HEK293T (cell line): ENCODE measurements at regions not wholly inside any gene's neighbourhood (a gene's known extent, or its start where the extent isn't known, plus 50 kb on each side); places are given as distances from the start of the nearest gene placed in this dataset.

Experiments used
- CTCF ChIA-PET: fragments of 350-600 bp; formaldehyde crosslinking; extraction: SDS; loops from one replicate; lab custom pipeline; 2021; ENCODE audit warnings: antibody characterized with exemption, inconsistent platforms; lab: Yijun Ruan, JAX
- POLR2A ChIA-PET: fragments of 350-600 bp; formaldehyde crosslinking; extraction: SDS; loops from one replicate; lab custom pipeline; 2020; ENCODE audit warnings: antibody characterized with exemption, inconsistent platforms; lab: Yijun Ruan, JAX
- DNase-seq: peaks from one replicate; pipeline ENCODE4 v3.0.0; 2012; ENCODE audit warnings: mixed read lengths; ENCODE audit errors: extremely low spot score
- ARNT ChIP-seq: fragments of 450-650 bp; IDR thresholded peaks from 2 replicates; pipeline ENCODE4 v1.6.1; 2017; ENCODE audit warnings: mild to moderate bottlenecking
- BHLHE40 ChIP-seq: fragments of 450-650 bp; IDR thresholded peaks from 2 replicates; pipeline ENCODE4 v1.6.1; 2016; ENCODE audit warnings: mild to moderate bottlenecking, moderate library complexity, borderline replicate concordance
- CTBP1 ChIP-seq: fragments of 450-650 bp; IDR thresholded peaks from 2 replicates; pipeline ENCODE4 v1.6.1; 2016; ENCODE audit warnings: borderline replicate concordance
- ELF4 ChIP-seq: fragments of 450-650 bp; IDR thresholded peaks from 2 replicates; pipeline ENCODE4 v1.6.1; 2017; ENCODE audit warnings: antibody characterized with exemption
- LEF1 ChIP-seq: fragments of 450-650 bp; IDR thresholded peaks from 2 replicates; pipeline ENCODE4 v1.6.1; 2017; ENCODE audit warnings: mild to moderate bottlenecking, borderline replicate concordance
- PKNOX1 ChIP-seq: fragments of 450-650 bp; IDR thresholded peaks from 2 replicates; pipeline ENCODE4 v1.6.1; 2016
- TARDBP ChIP-seq: fragments of 450-650 bp; IDR thresholded peaks from 2 replicates; pipeline ENCODE4 v1.6.1; 2016

DNA sequence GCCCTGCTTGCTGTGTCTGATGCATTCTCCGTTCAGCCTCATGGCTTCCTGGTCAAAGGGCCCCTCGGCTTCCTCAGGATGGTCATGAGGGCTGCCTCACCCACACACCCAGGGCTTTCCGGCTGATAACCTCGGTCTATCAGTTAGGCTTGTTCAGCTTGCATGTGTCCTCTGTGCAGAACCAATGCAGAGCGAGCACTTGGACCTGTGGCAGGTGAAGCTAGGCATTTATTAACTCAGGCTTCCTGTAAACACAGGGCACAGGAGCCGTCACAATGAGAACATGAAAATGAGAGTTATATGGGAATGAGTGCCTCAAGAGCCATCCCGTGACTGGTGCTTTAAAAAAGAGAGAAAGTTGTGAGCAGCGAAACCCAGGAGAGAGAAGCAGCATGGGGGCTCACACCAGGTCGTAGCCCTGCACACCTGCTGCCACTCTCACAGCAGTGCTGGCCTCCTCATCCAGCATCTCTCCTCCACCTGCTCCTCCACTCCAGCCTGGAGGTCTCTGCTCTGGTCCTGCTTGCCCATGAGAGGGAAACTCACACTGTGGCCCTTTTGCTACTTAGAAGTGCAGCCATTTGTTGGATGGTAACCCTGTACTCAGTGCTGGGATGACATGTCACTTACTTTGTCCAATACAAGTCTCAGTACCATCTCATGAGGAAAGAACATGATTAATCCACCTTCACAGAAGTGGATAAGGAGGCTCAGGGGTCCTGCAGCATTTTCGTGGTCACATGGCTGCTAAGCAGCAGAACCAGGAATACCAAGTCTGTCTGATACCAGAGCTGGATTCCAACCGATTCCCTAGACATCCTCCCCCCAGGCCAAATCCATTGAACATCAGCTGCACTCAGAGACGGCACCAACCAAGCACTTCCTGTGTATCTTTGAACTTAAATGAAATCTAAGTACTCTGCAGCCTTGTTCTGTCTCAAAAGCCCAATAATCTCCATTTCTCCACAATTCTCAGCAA, 50.5 kb upstream of the IRS2 start:
- no peak for DNase-seq
- TF ChIP-seq BHLHE40 (no peak), CTBP1 (no peak), TARDBP (no peak), ELF4 (no peak), LEF1 (no peak), PKNOX1 (no peak), ARNT (no peak)
- ChIA-PET POLR2A (no interaction called here), CTCF (no interaction called here)
